Esophagus squamous epithelium (tissue), 5 donors: ENCODE measurements at regions not wholly inside any gene's neighbourhood (a gene's known extent, or its start where the extent isn't known, plus 50 kb on each side); places are given as distances from the start of the nearest gene placed in this dataset.
A peak's percentile ranks its signal among the peaks of the same experiment; 100 is the strongest.

Experiments
- DNase-seq: peaks from one replicate; lab custom pipeline; 2025; lab: John Stamatoyannopoulos, UW
- H3K27ac ChIP-seq, 4 donors: fragments of 200-600 bp; sonication (generic); one replicate each; pipeline ENCODE4 v1.5.1; 2016 to 2019; ENCODE audit warnings: mild to moderate bottlenecking in 1 of 4
- H3K27me3 ChIP-seq, 4 donors: fragments of 200-600 bp; sonication (generic); 1 replicate in 3 of 4; 2 replicates in 1 of 4; pipeline versions ENCODE4 v1.5.1 to v1.6.0; 2017 to 2021; ENCODE audit warnings: antibody characterized with exemption in 1 of 4
- H3K36me3 ChIP-seq, 3 donors: fragments of 200-600 bp; sonication (generic); one replicate each; pipeline ENCODE4 v1.5.1; 2016 to 2019
- H3K4me1 ChIP-seq, 3 donors: fragments of 200-600 bp; sonication (generic); one replicate each; pipeline ENCODE4 v1.5.1; 2017 to 2019
- H3K4me3 ChIP-seq, 4 donors: fragments of 200-600 bp; sonication (generic); 1 replicate in 3 of 4; 2 replicates in 1 of 4; pipeline ENCODE4 v1.5.1; 2016 to 2019; ENCODE audit warnings: mild to moderate bottlenecking in 2 of 4, moderate library complexity in 1 of 4
- H3K9me3 ChIP-seq, 3 donors: fragments of 200-600 bp; sonication (generic); one replicate each; pipeline ENCODE4 v1.5.1; 2016 to 2019
- CTCF ChIP-seq, 6 experiments: fragments of 450-650 bp in 4 of 6; fragments of 200-600 bp in 2 of 6; sonication (generic) in 2 of 6; IDR thresholded peaks; one replicate each; pipeline ENCODE4 v1.5.1; 2016 to 2019; ENCODE audit warnings: antibody characterized with exemption in 6 of 6, mild to moderate bottlenecking in 4 of 6, moderate library complexity in 4 of 6
- POLR2A ChIP-seq, 4 donors: fragments of 450-650 bp; IDR thresholded peaks; one replicate each; pipeline ENCODE4 v1.6.1; 2017; ENCODE audit warnings: antibody characterized with exemption in 4 of 4, mild to moderate bottlenecking in 4 of 4, moderate library complexity in 3 of 4
- WGBS, 2 donors: methylation state at CpG; one replicate each; pipeline ENCODE4 v1.1.5; 2018; 5-methylcytosine and 5-hydroxymethylcytosine counted together
- intact Hi-C: fragments of 100-400 bp; cut with DNase I; formaldehyde crosslinking; loops from one replicate; pipeline ENCODE4 v1.15.0; 2022
- donor health status: DM: yes; HTN: yes; CAD: no.

GRCh38 chr14:95442633-95443021 lies 73.8 kb downstream of the SYNE3 start:
- TF ChIP-seq CTCF (IDR thresholded peaks at IDR 0.05) (peak; percentile 58 to 80 (median 77)), POLR2A (IDR thresholded peaks at IDR 0.05) (no peak)
- intact Hi-C loops, result loop anchor here (5.0 kb wide), 1 partner anchor 85 kb away; no protein-coding TSS in a partner anchor
- Histone ChIP-seq H3K9me3 (no peaks in the 10 kb centered on the region), H3K36me3 (peaks cover 0 to 54% (median 0%) of the 10 kb centered on the region in 3 donors), H3K4me3 (no peak overlapping the region), H3K4me1 (peaks cover 0 to 9% (median 3%) of the 10 kb centered on the region in 3 donors), H3K27ac (no peak overlapping the region), H3K27me3 (no peaks in the 10 kb centered on the region)
- DNase-seq, result peak; percentile 9
- 15 to 70% methylated on average over 1 to 4 of the region's 5 CpGs for WGBS, 2 donors

- Histone ChIP-seq H3K27ac (no peak overlapping the region), H3K9me3 (no peaks in the 10 kb centered on the region), H3K4me3 (no peak overlapping the region), H3K27me3 (no peaks in the 10 kb centered on the region), H3K36me3 (peaks cover 0 to 53% (median 0%) of the 10 kb centered on the region in 3 donors), H3K4me1 (peaks cover 0 to 9% (median 3%) of the 10 kb centered on the region in 3 donors)
- 61 to 64% methylated on average over 6 of the region's 6 CpGs for WGBS, 2 donors
- no peak for DNase-seq
- no peak for TF ChIP-seq CTCF (IDR thresholded peaks at IDR 0.05)
- TF ChIP-seq POLR2A (IDR thresholded peaks at IDR 0.05), result no peak
- intact Hi-C loops, result loop anchor here (5.0 kb wide), 1 partner anchor 85 kb away; no protein-coding TSS in a partner anchor
These were observed 74.3 kb downstream of the SYNE3 start for GRCh38 chr14:95442016-95442632.

GRCh38 chr14:95440951-95441350 lies 75.5 kb downstream of the SYNE3 start:
- Histone ChIP-seq H3K27ac (no peak overlapping the region), H3K36me3 (peaks cover 0 to 56% (median 0%) of the 10 kb centered on the region in 3 donors), H3K9me3 (no peaks in the 10 kb centered on the region), H3K27me3 (no peaks in the 10 kb centered on the region), H3K4me3 (no peak overlapping the region), H3K4me1 (peaks cover 0 to 9% (median 3%) of the 10 kb centered on the region in 3 donors)
- intact Hi-C loops, result loop anchor here (5.0 kb wide), 1 partner anchor 86 kb away; no protein-coding TSS in a partner anchor
- DNase-seq, result no peak
- TF ChIP-seq CTCF (IDR thresholded peaks at IDR 0.05), result no peak
- TF ChIP-seq POLR2A (IDR thresholded peaks at IDR 0.05), result no peak
- WGBS, 2 donors, result 82 to 93% methylated on average over 2 of the region's 2 CpGs

- TF ChIP-seq POLR2A (IDR thresholded peaks at IDR 0.05) (no peak), CTCF (IDR thresholded peaks at IDR 0.05) (no peak)
- 70 to 74% methylated on average over 5 of the region's 5 CpGs for WGBS, 2 donors
- Histone ChIP-seq H3K27me3 (no peaks in the 10 kb centered on the region), H3K4me1 (peaks cover 0 to 9% (median 3%) of the 10 kb centered on the region in 3 donors), H3K27ac (no peak overlapping the region), H3K36me3 (peaks cover 0 to 56% (median 0%) of the 10 kb centered on the region in 3 donors), H3K9me3 (no peaks in the 10 kb centered on the region), H3K4me3 (no peak overlapping the region)
- no peak for DNase-seq
- intact Hi-C loops, result loop anchor here (5.0 kb wide), 1 partner anchor 87 kb away; no protein-coding TSS in a partner anchor
These were observed 76.0 kb downstream of the SYNE3 start for GRCh38 chr14:95440496-95440895.

GRCh38 chr14:95439881-95440280 lies 76.6 kb downstream of the SYNE3 start:
- Histone ChIP-seq H3K4me3 (no peak overlapping the region), H3K4me1 (peaks cover 0 to 9% (median 3%) of the 10 kb centered on the region in 3 donors), H3K36me3 (peaks cover 0 to 56% (median 0%) of the 10 kb centered on the region in 3 donors), H3K27ac (no peak overlapping the region), H3K9me3 (no peaks in the 10 kb centered on the region), H3K27me3 (no peaks in the 10 kb centered on the region)
- 90% methylated on average over 4 of the region's 14 CpGs; no CpG with 5 or more reads in 1 of the 2 donors for WGBS, 2 donors
- no peak for TF ChIP-seq CTCF (IDR thresholded peaks at IDR 0.05)
- no peak for TF ChIP-seq POLR2A (IDR thresholded peaks at IDR 0.05)
- intact Hi-C loops, result loop anchor here (5.0 kb wide), 1 partner anchor 87 kb away; no protein-coding TSS in a partner anchor
- DNase-seq, result no peak
